H1 (cell line): ENCODE measurements at regions not wholly inside any gene's neighbourhood (a gene's known extent, or its start where the extent isn't known, plus 50 kb on each side); places are given as distances from the start of the nearest gene placed in this dataset.

Experiments used
- ATF2 ChIP-seq: IDR thresholded peaks from 2 replicates; pipeline ENCODE4 v1.6.1; 2012; ENCODE audit warnings: low read length, inconsistent platforms
- BACH1 ChIP-seq: IDR thresholded peaks from 2 replicates; pipeline ENCODE4 v1.6.1; 2012; ENCODE audit warnings: low read length, improper control_type of control experiment
- CBX5 ChIP-seq: fragments of 300-800, 300-1000 bp; sonication (generic); IDR thresholded peaks from 2 replicates; pipeline ENCODE4 v1.7.1; 2016; ENCODE audit warnings: antibody characterized with exemption, low read length, low read depth
- KDM1A ChIP-seq: fragments of 200-600, 300-600 bp; sonication (generic); IDR thresholded peaks from 2 replicates; pipeline ENCODE4 v1.7.1; 2016; ENCODE audit warnings: mild to moderate bottlenecking, low read length, borderline replicate concordance
- SP1 ChIP-seq: IDR thresholded peaks from 2 replicates; pipeline ENCODE4 v1.6.1; 2011; ENCODE audit warnings: low read depth, low read length

- TF ChIP-seq CBX5 (no peak), SP1 (no peak), KDM1A (no peak), BACH1 (no peak), ATF2 (no peak)
- TF ChIP-seq, all 59 proteins: peak for 0
These were observed 377.3 kb downstream of the ANXA1 start (continued) for GRCh38 chr9:73528926-73529325.
